Loucy (cell line): ENCODE measurements at regions not wholly inside any gene's neighbourhood (a gene's known extent, or its start where the extent isn't known, plus 50 kb on each side); places are given as distances from the start of the nearest gene placed in this dataset.
"Not testable (repeated sequence)": the region's sequence is repeated elsewhere in the genome, so short reads cannot be mapped to it uniquely, and the experiment has no call there.

Source experiments
- H2AFZ ChIP-seq: fragments of 200-600 bp; sonication (generic); 2 replicates; pipeline ENCODE4 v1.6.0; 2016; ENCODE audit warnings: antibody characterized with exemption, mild to moderate bottlenecking, low read length, moderate library complexity
- H3F3A ChIP-seq: fragments of 200-600 bp; 2 replicates; pipeline ENCODE4 v1.6.0; 2016; ENCODE audit warnings: antibody characterized with exemption, low read depth, mild to moderate bottlenecking
- H3K27me3 ChIP-seq: fragments of 200-600 bp; sonication (generic); 2 replicates; pipeline ENCODE4 v1.6.1; 2014; ENCODE audit warnings: low read length, mild to moderate bottlenecking; ENCODE audit not compliant: insufficient read depth, poor library complexity, severe bottlenecking
- H3K36me3 ChIP-seq: fragments of 200-600 bp; sonication (generic); 2 replicates; pipeline ENCODE4 v1.6.1; 2016; ENCODE audit warnings: low read length; ENCODE audit not compliant: insufficient read depth
- H3K4me1 ChIP-seq: fragments of 200-600 bp; sonication (generic); 2 replicates; pipeline ENCODE4 v1.5.1; 2014; ENCODE audit warnings: low read length, mild to moderate bottlenecking; ENCODE audit not compliant: insufficient read depth, poor library complexity, severe bottlenecking
- H3K4me2 ChIP-seq: fragments of 200-600 bp; sonication (generic); 2 replicates; pipeline ENCODE4 v1.6.0; 2014; ENCODE audit warnings: antibody characterized with exemption, low read length, low read depth, mild to moderate bottlenecking; ENCODE audit not compliant: poor library complexity, severe bottlenecking
- H3K4me3 ChIP-seq: fragments of 200-600 bp; sonication (generic); 2 replicates; pipeline ENCODE4 v1.5.1; 2014; ENCODE audit warnings: low read length, mild to moderate bottlenecking, mixed read lengths; ENCODE audit not compliant: poor library complexity, severe bottlenecking
- H3K79me2 ChIP-seq: fragments of 200-600 bp; sonication (generic); 2 replicates; pipeline ENCODE4 v1.6.1; 2014; ENCODE audit warnings: low read length; ENCODE audit not compliant: insufficient read depth
- H3K9ac ChIP-seq: fragments of 200-600 bp; sonication (generic); 2 replicates; pipeline ENCODE4 v1.6.0; 2014; ENCODE audit warnings: mild to moderate bottlenecking, low read depth, low read length, moderate library complexity; ENCODE audit not compliant: poor library complexity, severe bottlenecking
- H3K9me2 ChIP-seq: fragments of 200-600 bp; sonication (generic); replicated peaks from 2 replicates; pipeline ENCODE4 v1.6.1; 2016; ENCODE audit warnings: low read depth, low read length, mixed read lengths
- H3K9me3 ChIP-seq: fragments of 200-600 bp; sonication (generic); 2 replicates; pipeline ENCODE4 v1.6.1; 2014; ENCODE audit warnings: mild to moderate bottlenecking, antibody characterized with exemption, low read length, low read depth; ENCODE audit not compliant: insufficient read depth
- H4K20me1 ChIP-seq: fragments of 200-600 bp; sonication (generic); 2 replicates; pipeline ENCODE4 v1.6.0; 2014; ENCODE audit warnings: antibody characterized with exemption, low read length, mild to moderate bottlenecking; ENCODE audit not compliant: insufficient read depth, poor library complexity, severe bottlenecking
- EZH2phosphoT487 ChIP-seq: fragments of 200-600 bp; IDR thresholded peaks from 2 replicates; pipeline ENCODE4 v1.6.1; 2018; ENCODE audit warnings: antibody characterized with exemption, mild to moderate bottlenecking, moderate library complexity, borderline replicate concordance
- TF ChIP-seq, protein P1 (sequence below): fragments of 200-600 bp; sonication (generic); conservative IDR thresholded peaks from 2 replicates; pipeline ENCODE4 v1.5.1; 2014; ENCODE audit warnings: mild to moderate bottlenecking, antibody characterized with exemption, low read length

DNA sequence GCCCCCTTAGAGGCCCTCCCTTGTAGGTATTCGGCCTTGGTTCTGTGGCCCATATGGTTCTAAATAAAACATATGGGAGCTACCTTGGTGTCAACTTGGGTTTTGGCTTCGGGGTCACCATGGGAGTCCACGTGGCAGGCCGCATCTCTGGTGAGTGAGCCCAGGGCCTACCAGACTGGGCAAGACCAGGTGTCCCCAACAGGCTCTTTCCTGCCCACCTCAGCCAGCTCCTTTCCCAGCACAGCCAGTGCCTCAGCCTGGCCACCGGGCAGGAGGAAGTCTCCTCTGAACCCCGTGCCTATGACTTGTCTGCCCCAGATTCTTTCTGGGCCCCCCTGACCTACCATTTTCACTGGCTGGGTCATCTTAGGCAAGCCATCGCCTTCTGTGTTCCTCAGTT is 268.8 kb upstream of the TEKT4 start:
- Histone ChIP-seq H4K20me1 (no peaks in the 10 kb centered on the region), H3K27me3 (no peaks in the 10 kb centered on the region), H3K4me2 (no peak overlapping the region), H3K9ac (no peak overlapping the region), H3F3A (no peaks in the 10 kb centered on the region), H3K36me3 (no peaks in the 10 kb centered on the region), H3K9me3 (no peaks in the 10 kb centered on the region), H3K79me2 (no peaks in the 10 kb centered on the region), H3K9me2 (no peaks in the 10 kb centered on the region), H3K4me3 (no peak overlapping the region), H3K4me1 (no peaks in the 10 kb centered on the region), H2AFZ (no peak overlapping the region)
- TF ChIP-seq, protein P1, sequence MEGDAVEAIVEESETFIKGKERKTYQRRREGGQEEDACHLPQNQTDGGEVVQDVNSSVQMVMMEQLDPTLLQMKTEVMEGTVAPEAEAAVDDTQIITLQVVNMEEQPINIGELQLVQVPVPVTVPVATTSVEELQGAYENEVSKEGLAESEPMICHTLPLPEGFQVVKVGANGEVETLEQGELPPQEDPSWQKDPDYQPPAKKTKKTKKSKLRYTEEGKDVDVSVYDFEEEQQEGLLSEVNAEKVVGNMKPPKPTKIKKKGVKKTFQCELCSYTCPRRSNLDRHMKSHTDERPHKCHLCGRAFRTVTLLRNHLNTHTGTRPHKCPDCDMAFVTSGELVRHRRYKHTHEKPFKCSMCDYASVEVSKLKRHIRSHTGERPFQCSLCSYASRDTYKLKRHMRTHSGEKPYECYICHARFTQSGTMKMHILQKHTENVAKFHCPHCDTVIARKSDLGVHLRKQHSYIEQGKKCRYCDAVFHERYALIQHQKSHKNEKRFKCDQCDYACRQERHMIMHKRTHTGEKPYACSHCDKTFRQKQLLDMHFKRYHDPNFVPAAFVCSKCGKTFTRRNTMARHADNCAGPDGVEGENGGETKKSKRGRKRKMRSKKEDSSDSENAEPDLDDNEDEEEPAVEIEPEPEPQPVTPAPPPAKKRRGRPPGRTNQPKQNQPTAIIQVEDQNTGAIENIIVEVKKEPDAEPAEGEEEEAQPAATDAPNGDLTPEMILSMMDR, result no peak
- no peak for TF ChIP-seq EZH2phosphoT487

DNA sequence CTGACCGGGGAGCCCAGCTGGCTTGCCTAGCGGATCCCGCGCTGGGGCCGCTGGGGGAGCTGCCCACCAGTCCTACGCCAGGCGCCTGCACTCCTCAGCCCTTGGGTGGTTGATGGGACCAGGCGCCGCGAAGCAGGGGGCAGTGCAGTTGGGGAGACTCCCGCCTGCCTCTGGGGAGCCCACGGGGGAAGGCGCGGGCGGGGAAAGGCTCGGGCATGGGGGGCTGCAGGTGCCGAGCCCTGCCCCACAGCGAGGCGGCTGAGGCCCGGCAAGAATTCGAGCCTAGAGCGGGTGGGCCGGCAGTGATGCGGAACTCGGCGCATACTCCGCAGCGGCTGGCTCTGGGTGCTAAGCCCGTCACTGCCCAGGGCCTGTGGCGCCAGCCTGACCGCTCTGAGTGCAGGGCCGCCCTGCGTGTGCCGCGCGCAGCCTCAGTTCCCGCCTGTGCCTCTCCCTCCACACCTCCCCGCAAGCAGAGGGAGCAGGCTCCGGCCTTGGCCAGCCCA is 249.1 kb upstream of the TEKT4 start:
- H3K27me3 ChIP-seq, result no peaks in the 10 kb centered on the region
- no peak for TF ChIP-seq EZH2phosphoT487
- TF ChIP-seq, protein P1, result no peak
- no peaks in the 10 kb centered on the region for H3K9me3 ChIP-seq
- H3K4me2 ChIP-seq, result no peak overlapping the region
- H3K79me2 ChIP-seq, result no peaks in the 10 kb centered on the region
- H3K4me3 ChIP-seq, result no peak overlapping the region
- H4K20me1 ChIP-seq, result no peaks in the 10 kb centered on the region
- H3K9ac ChIP-seq, result no peak overlapping the region
- no peaks in the 10 kb centered on the region for H3F3A ChIP-seq
- H3K36me3 ChIP-seq, result no peaks in the 10 kb centered on the region
- no peaks in the 10 kb centered on the region for H3K4me1 ChIP-seq
- no peak overlapping the region for H2AFZ ChIP-seq
- H3K9me2 ChIP-seq, result no peaks in the 10 kb centered on the region

DNA sequence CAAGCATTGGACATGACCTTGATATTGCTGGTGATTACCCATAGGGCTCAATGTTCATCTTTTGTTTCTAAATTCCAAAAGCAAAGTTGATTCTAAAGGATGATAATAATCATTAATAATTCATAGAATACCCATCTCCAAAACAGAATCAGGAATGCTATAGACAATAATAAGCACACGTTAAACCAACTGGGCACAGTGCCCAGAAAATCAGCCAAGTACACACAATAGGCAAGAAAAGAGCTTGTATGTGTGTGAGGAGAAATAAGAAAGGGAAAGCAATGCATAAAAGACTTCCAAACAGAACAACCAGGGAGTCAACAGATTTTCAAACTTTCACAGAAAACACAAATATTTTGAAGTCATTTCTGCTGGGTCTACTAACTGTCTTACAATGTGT is 242.3 kb upstream of the TEKT4 start:
- H3K36me3 ChIP-seq, H3K27me3 ChIP-seq, H3F3A ChIP-seq, H3K9me3 ChIP-seq, H2AFZ ChIP-seq, H3K79me2 ChIP-seq, H3K4me3 ChIP-seq, H4K20me1 ChIP-seq, H3K9me2 ChIP-seq, H3K4me1 ChIP-seq, H3K9ac ChIP-seq, H3K4me2 ChIP-seq: not testable (repeated sequence)

DNA sequence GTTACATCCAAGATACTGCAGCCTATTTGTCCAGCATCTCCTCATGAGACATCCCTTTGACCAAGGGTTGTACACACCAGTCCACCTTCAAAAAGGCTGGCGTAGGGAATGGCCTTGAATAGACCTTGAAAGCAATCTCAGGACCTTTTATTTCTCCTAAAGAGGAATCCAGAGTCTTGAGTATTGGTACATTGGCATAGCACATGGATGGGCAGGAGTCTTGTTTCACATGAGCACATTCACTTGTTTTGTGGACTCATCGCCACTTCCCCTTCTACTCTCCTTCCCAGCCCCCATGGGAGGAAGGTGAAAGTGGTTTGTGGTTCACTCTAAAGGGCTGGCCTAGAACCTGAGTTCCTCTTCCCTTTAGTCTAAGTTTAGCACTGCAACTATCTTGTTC is 229.8 kb upstream of the TEKT4 start:
- not testable (repeated sequence) for H4K20me1 ChIP-seq, H3K9me3 ChIP-seq, H2AFZ ChIP-seq, H3K79me2 ChIP-seq, H3K9ac ChIP-seq, H3F3A ChIP-seq, H3K4me1 ChIP-seq, H3K4me2 ChIP-seq, H3K9me2 ChIP-seq, H3K4me3 ChIP-seq, H3K36me3 ChIP-seq, H3K27me3 ChIP-seq

DNA sequence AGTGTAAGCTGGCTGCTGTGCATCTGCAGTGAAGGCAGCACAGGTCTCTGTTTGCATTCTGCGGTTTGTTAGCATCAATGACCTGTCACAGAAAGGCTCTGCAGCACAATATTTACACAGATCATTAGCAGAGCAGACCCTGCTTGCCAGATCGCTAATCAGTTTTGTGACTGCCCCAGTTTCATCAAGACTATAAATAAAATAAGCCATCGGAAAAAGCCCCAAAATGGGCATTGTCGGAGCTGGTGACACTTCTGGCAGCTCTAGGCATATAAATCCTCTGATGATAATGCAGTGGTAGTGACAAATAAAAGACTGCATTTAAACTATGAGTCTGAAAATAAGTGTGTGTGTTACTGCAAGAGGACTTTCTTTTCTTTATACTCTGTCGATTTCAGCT is 219.1 kb upstream of the TEKT4 start:
- H3K4me1 ChIP-seq, H3K4me3 ChIP-seq, H3K9ac ChIP-seq, H2AFZ ChIP-seq, H3K9me3 ChIP-seq, H3K4me2 ChIP-seq, H3K36me3 ChIP-seq, H3K79me2 ChIP-seq, H4K20me1 ChIP-seq, H3K27me3 ChIP-seq, H3F3A ChIP-seq, H3K9me2 ChIP-seq: not testable (repeated sequence)

DNA sequence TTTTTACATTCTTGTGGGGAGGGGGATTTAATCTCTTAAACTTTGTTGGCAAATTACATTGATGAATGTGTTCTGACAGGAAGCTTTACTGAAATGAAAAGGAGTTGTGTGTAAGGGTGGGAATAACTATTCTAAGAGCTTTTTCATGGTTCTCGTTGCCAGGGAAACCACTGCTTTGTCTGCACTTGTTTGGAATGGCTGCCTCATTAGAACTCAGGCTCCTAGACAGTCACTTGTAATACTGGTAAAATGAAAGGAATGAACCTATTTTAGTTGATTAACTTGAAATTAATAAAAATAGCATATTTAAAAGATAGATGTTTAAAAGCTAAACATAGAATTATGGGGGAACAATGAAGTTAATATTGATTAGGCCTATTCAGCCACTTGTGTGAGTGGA is 201.4 kb upstream of the TEKT4 start:
- not testable (repeated sequence) for H3K27me3 ChIP-seq, H3K36me3 ChIP-seq, H3F3A ChIP-seq, H2AFZ ChIP-seq, H3K4me2 ChIP-seq, H3K9me3 ChIP-seq, H3K4me3 ChIP-seq, H3K4me1 ChIP-seq, H3K79me2 ChIP-seq, H3K9me2 ChIP-seq, H4K20me1 ChIP-seq, H3K9ac ChIP-seq
